ENCODE measurements at regions not wholly inside any gene's neighbourhood (a gene's known extent, or its start where the extent isn't known, plus 50 kb on each side); places are given as distances from the start of the nearest gene placed in this dataset.

- TF ChIP-seq CTCF (IDR thresholded peaks at IDR 0.05 in 8 of 11, conservative IDR thresholded peaks at IDR 0.05 in 3 of 11) (no peak), POLR2A (IDR thresholded peaks at IDR 0.05) (no peak), POLR2AphosphoS5 (IDR thresholded peaks at IDR 0.05) (no peak)
Observed at GRCh38 chr2:2832657-2833056, 501.6 kb upstream of the MYT1L start.

All from spleen (tissue), 7 donors.